ENCODE measurements at regions not wholly inside any gene's neighbourhood (a gene's known extent, or its start where the extent isn't known, plus 50 kb on each side); places are given as distances from the start of the nearest gene placed in this dataset.

GRCh38 chr6:21928827-21929226 is 335.3 kb downstream of the SOX4 start:
- ATAC-seq (no peak), DNase-seq (no peak)
- Histone ChIP-seq H3K4me3 (no peak overlapping the region), H3K27ac (no peak overlapping the region), H3K36me3 (no peaks in the 10 kb centered on the region), H3K4me1 (no peaks in the 10 kb centered on the region), H3K27me3 (ENCODE audit: low read depth) (no peaks in the 10 kb centered on the region), H3K9me3 (no peaks in the 10 kb centered on the region)
- TF ChIP-seq, protein P1, sequence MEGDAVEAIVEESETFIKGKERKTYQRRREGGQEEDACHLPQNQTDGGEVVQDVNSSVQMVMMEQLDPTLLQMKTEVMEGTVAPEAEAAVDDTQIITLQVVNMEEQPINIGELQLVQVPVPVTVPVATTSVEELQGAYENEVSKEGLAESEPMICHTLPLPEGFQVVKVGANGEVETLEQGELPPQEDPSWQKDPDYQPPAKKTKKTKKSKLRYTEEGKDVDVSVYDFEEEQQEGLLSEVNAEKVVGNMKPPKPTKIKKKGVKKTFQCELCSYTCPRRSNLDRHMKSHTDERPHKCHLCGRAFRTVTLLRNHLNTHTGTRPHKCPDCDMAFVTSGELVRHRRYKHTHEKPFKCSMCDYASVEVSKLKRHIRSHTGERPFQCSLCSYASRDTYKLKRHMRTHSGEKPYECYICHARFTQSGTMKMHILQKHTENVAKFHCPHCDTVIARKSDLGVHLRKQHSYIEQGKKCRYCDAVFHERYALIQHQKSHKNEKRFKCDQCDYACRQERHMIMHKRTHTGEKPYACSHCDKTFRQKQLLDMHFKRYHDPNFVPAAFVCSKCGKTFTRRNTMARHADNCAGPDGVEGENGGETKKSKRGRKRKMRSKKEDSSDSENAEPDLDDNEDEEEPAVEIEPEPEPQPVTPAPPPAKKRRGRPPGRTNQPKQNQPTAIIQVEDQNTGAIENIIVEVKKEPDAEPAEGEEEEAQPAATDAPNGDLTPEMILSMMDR (IDR thresholded peaks at IDR 0.05): no peak
- intact Hi-C loops (cut with DNase I): no loop called here

DNA sequence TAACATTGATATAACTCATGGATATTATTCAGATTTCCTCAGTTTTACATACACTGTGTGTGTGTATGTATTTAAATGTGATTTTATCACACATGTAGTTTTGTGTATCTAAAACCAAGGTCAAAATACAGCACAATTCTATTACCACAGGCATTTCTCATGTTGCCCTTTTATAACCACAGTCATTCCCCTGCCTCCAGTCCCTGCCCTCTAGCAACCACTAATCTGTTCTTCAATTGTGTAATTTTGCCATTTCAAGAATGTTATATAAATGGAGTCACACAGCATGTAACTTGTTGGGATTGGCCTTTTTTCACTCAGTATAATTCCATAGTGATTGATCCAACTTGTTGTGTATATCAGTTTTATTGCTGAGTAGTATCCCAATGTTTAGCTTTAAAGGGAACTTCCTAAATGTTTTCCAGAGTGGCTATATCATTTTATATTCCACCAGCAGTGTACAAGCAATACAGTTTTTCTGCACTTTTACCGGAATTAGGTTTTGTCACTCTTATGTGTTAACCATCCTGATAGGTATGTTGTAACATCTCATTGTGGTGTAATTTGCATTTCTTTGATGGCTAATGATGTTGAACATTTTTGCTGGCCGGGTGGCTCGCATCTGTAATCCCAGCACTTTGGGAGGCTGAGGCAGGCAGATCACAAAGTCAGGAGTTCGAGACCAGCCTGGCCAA is 338.2 kb downstream of the SOX4 start:
- Histone ChIP-seq H3K4me1 (no peaks in the 10 kb centered on the region), H3K27me3 (ENCODE audit: low read depth) (no peaks in the 10 kb centered on the region), H3K36me3 (no peaks in the 10 kb centered on the region), H3K27ac (no peak overlapping the region), H3K4me3 (no peak overlapping the region), H3K9me3 (no peaks in the 10 kb centered on the region)
- TF ChIP-seq, protein P1 (IDR thresholded peaks at IDR 0.05): no peak
- ATAC-seq (no peak), DNase-seq (no peak)
- intact Hi-C loops (cut with DNase I): no loop called here

GRCh38 chr6:21933351-21933750 is 339.8 kb downstream of the SOX4 start:
- no peaks in the 10 kb centered on the region for H3K27me3 ChIP-seq (ENCODE audit: low read depth)
- no peak overlapping the region for H3K27ac ChIP-seq
- intact Hi-C loops (cut with DNase I): no loop called here
- no peaks in the 10 kb centered on the region for H3K36me3 ChIP-seq
- TF ChIP-seq, protein P1 (IDR thresholded peaks at IDR 0.05): no peak
- no peak for DNase-seq
- H3K4me3 ChIP-seq: no peak overlapping the region
- H3K4me1 ChIP-seq: no peaks in the 10 kb centered on the region
- ATAC-seq: no peak
- no peaks in the 10 kb centered on the region for H3K9me3 ChIP-seq

DNA sequence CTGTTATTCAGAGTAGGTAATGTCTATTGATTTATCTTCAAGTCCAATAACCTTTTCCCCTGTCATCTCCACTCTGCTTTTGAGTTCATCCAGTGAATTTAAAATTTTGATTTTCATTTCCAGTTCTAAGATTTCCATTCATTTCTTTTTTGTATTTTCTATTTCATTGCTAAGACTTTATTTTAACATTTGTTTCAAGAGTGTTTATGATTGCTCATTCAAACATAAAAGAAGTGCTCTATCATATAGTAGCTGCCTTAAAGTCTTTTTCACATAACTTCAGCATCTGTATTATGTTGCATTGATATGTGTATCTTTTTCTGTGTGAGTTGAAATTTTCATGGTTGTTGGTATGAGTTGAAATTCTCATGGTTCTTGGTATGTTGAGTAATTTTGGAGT is 341.6 kb downstream of the SOX4 start:
- no peaks in the 10 kb centered on the region for H3K27me3 ChIP-seq (ENCODE audit: low read depth)
- intact Hi-C loops (cut with DNase I): no loop called here
- no peak overlapping the region for H3K27ac ChIP-seq
- ATAC-seq: no peak
- DNase-seq: no peak
- TF ChIP-seq, protein P1 (IDR thresholded peaks at IDR 0.05): no peak
- no peaks in the 10 kb centered on the region for H3K4me1 ChIP-seq
- no peak overlapping the region for H3K4me3 ChIP-seq
- no peaks in the 10 kb centered on the region for H3K9me3 ChIP-seq
- no peaks in the 10 kb centered on the region for H3K36me3 ChIP-seq

GRCh38 chr6:21935561-21936028 is 342.0 kb downstream of the SOX4 start:
- no peak for DNase-seq
- no peaks in the 10 kb centered on the region for H3K9me3 ChIP-seq
- ATAC-seq: peak; percentile 73 to 74

More at GRCh38 chr6:21935561-21936028, 342.0 kb downstream of the SOX4 start:
- Histone ChIP-seq H3K4me1 (no peaks in the 10 kb centered on the region), H3K4me3 (no peak overlapping the region), H3K27me3 (ENCODE audit: low read depth) (no peaks in the 10 kb centered on the region), H3K27ac (no peak overlapping the region), H3K36me3 (no peaks in the 10 kb centered on the region)
- TF ChIP-seq, protein P1 (IDR thresholded peaks at IDR 0.05): peak; percentile 65
- intact Hi-C loops (cut with DNase I): no loop called here

All from lower lobe of right lung (tissue), 2 donors.